ENCODE measurements at regions not wholly inside any gene's neighbourhood (a gene's known extent, or its start where the extent isn't known, plus 50 kb on each side); places are given as distances from the start of the nearest gene placed in this dataset.

- DNase-seq = no peak
These were observed 50.7 kb downstream of the ARHGAP35 start for GRCh38 chr19:46911456-46911855.

GRCh38 chr19:46913198-46913851, 52.5 kb downstream of the ARHGAP35 start:
- no peak for DNase-seq

GRCh38 chr19:46913852-46914430, 53.1 kb downstream of the ARHGAP35 start:
- DNase-seq = no peak

- no peak for DNase-seq
These were observed 54.6 kb downstream of the ARHGAP35 start for GRCh38 chr19:46915386-46915785.

- no peak for DNase-seq
These were observed 56.2 kb downstream of the ARHGAP35 start for GRCh38 chr19:46917002-46917401.

GRCh38 chr19:46919324-46919723, 58.5 kb downstream of the ARHGAP35 start:
- DNase-seq = no peak

- no peak for DNase-seq
These were observed 59.6 kb downstream of the ARHGAP35 start for GRCh38 chr19:46920362-46920761.

- DNase-seq = no peak
These were observed 60.3 kb downstream of the ARHGAP35 start for GRCh38 chr19:46921071-46921470.

GRCh38 chr19:46922465-46922864, 61.7 kb downstream of the ARHGAP35 start:
- no peak for DNase-seq

- no peak for DNase-seq
These were observed 64.2 kb downstream of the ARHGAP35 start for GRCh38 chr19:46924874-46925547.

GRCh38 chr19:46925548-46925950, 64.8 kb downstream of the ARHGAP35 start:
- no peak for DNase-seq

- peak; percentile 4 for DNase-seq
These were observed 65.6 kb downstream of the ARHGAP35 start for GRCh38 chr19:46926170-46927071.

GRCh38 chr19:46927106-46927505, 66.3 kb downstream of the ARHGAP35 start:
- no peak for DNase-seq

GRCh38 chr19:46927893-46928292, 67.1 kb downstream of the ARHGAP35 start:
- no peak for DNase-seq

GRCh38 chr19:46928951-46929350, 68.2 kb downstream of the ARHGAP35 start:
- no peak for DNase-seq

- DNase-seq = no peak
These were observed 70.4 kb downstream of the ARHGAP35 start for GRCh38 chr19:46931202-46931601.

- DNase-seq = no peak
These were observed 71.5 kb downstream of the ARHGAP35 start for GRCh38 chr19:46932346-46932745.

- no peak for DNase-seq
These were observed 74.4 kb downstream of the ARHGAP35 start for GRCh38 chr19:46935066-46935663.

GRCh38 chr19:46943150-46943946, 76.3 kb upstream of the NPAS1 start:
- no peak for DNase-seq

- DNase-seq = no peak
These were observed 75.4 kb upstream of the NPAS1 start for GRCh38 chr19:46944123-46944748.

GRCh38 chr19:46944918-46945628, 74.6 kb upstream of the NPAS1 start:
- no peak for DNase-seq
